ENCODE measurements at regions not wholly inside any gene's neighbourhood (a gene's known extent, or its start where the extent isn't known, plus 50 kb on each side); places are given as distances from the start of the nearest gene placed in this dataset.

DNA sequence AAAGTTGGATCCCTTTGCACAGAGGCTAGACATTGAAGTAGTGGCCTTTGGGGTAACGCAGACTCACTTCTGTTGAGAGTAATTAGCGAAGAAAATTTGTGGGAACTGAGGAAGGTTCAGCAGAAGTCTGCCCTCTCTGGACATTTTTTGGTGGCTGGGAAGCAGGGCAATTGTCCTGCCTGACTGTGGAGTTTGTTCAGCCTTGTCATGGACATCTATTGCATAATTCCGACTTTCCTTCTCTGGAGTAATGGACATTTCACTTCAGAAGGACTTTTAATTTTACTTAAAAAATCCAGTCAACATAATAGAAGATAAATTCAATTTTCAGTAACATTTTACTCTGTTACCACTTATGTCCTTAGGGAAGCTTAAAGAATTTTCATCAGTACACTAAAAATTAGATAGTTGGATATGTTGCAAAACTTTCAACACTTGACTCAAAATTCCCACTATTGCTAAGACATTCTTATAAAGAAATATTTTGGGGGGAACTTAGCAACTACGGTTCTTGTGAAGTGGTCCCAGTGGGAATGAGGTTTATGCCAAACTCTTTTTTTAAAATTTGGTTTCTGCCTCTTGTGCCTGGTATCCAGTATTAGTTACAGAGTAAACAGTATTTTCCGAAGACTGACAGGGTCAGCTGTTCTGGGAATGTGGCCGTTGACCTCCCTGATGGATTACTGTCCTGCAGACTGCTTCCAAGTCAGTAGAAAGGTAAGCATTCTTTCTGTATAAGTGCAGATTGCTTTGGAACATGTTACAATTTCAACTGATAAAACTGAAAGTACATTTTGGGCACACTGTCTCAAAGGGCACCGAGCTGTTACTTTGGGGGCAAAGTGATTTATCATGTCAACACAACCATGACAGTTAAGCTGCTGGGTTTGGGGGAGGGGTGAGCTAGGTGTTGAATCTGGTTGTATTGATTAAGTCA is 100.6 kb upstream of the MLIP start:
- DNase-seq, result no peak

DNA sequence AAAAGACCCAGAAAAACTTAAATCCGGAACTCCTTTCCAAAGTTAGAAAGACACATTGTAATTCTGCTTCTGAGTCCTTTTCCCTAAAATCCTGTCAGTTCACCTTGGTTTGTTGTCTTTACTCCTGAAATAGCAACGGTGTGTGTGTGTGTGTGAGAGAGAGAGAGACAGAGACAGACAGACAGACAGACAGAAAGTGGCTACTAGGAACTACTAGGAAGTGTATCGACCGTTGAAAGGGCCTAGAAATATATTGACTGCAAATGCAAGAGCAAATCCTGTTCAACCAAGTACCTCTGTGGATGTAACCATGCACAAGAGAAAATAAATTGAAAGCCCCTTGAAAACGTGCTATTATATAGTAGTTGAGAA is 100.0 kb upstream of the MLIP start:
- no peak for DNase-seq

DNA sequence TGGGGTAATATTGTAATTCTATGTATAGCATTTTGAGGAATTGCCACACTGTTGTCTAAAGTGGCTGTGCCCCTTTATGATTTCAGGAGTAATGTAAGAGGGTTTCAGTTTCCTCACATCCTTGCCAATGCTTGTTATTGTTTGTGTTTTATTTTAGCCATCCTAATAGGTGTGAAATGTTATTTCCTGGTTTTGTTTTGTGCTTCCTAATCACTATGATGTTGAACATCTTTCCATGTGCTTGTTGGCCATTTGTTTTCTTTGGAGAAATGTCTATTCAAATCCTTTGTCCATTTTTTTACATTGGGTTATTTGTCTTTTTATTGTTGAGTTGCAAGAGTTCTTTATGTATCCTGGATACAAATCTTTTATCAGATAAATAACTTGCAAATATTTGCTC is 97.3 kb upstream of the MLIP start:
- DNase-seq, result no peak

DNA sequence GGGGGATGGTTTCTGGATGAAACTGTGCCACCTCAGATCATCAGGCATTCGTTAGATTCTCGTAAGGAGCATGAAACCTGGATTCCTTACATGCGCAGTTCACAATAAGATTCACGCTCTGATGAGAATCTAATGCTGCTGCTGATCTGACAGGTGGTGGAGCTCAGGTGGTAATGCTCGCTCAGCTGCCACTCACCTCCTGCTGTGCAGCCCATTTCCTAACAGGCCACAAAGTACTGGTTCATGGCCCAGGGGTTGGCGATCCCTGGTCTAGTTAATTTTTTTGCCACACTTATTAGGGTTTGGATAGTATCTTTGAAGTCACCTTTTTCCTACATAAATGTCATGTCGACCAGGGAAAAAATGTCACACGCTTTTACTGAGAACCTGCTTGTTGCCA is 96.8 kb upstream of the MLIP start:
- no peak for DNase-seq

DNA sequence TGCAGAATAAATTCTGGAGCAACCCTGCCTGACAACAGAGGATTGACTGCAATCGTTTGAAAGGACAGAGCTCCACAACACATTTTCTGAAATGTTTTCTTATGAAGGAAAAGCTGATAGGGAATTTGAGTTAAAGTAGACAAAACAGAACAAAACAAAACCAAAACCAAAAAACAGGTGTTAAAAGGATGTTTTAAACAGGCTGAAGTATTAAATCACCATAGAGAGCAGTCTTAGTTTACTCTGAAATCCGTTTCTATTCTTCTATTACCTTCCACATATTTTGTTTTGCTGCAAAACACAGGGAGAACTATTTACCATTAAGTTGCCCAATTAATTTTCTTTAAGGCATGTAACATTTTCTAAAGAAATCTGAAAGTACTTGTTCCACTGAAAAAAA is 93.4 kb upstream of the MLIP start:
- no peak for DNase-seq

DNA sequence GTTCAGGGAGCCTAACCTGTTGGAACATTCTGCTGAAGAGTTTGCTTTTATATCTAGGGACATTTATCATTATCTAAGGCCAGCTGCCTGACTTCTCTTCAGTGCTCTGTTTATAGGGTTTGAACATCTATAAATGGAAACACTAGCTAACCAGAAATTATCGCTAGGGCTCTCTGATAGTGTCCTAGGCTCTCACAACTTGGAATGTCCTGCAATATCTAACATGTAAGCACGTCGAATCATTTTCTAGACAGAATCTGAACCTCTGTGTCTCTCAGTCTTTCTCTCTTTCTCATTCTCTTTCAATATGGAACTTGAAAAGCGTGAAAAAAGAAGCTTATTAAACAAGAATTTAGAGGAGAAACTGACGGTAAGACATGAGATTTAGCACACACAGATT is 92.5 kb upstream of the MLIP start:
- DNase-seq, result no peak

DNA sequence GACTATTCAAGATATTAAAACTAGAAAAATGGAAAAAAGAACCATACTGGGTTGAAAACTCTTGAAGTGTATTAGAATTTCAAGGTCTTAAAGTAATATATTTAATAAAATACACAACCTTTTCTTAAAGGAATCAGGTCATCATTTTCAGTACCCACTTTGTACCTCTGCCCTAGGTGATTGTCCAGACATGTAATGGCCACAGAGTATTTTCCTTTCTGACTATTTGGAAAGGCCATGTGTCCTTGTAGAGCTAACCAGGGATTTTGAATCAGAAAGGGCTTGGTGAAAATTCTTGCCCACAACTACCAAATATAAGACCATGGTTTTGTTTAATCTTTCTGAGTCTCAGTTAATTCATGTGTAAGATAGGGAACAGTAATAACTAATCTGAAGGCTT is 91.4 kb upstream of the MLIP start:
- no peak for DNase-seq

DNA sequence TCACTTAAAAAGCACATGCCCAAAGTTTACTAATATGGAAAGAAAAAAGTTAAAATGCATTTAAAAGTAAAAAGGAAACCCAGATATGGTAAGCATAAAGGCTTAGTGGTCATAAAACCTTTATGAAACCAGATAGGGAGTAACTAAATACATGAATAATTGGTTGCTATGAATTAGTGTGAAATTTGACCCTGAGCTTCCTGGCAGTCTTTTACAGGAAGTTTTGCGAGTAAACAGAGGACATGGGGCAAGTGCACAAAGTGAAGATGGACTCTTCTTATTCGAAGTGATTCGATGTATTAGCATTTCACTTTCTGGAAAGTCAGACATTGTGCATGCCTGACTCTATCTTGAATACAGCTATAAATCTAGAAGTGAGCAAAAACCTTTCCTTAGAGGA is 90.9 kb upstream of the MLIP start:
- DNase-seq, result no peak

DNA sequence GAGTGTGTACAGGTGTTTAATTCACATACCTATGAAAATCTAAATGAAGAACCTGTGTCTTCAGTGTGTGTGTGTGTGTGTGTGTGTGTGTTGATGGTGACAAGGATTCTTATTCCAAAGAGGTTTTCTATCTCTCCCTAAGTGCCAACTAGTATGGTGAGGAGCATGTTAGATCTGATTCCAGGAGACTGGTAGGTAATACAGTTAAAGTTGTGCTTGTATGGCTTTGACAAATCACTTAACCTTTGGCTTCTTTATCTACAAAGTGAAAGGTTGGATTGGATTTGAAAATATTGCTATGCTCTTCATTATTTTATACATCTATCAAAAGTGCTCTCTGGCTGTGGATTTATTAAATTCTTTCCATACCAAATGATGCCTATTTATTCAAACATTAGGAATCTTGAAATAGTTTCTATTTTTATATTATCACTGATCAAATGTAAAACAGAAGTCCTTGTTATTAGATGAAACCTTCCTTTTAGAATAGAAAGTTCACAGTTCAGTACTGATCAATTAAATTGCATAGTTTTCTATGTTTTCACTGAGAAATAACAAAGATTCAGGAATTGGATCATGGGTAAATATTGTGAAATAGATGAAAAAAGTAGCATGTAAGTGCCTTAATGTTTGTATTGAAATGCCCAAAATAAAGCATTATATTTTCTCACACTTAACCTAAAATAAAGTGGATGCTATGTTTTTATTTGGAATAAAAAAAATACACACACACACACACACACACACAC is 84.4 kb upstream of the MLIP start:
- no peak for DNase-seq

DNA sequence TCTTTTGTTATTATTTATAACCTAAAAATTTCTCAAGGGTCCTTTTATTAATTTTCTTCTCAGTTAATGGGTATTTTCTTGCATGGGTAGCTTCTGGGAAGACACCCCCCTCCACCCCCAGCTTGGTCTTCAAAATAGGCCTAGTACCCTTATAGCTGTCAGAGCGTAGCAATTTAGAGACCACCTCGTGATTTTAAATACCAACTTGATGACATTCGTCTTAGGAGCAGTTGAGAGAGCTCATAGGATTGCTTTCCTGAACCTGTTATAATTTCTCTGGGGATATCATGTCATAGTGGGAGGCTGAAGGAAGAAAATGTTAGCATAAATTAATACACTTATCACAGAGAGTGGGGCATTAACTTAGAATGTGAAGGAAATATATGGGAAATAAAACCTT is 83.1 kb upstream of the MLIP start:
- DNase-seq, result no peak

DNA sequence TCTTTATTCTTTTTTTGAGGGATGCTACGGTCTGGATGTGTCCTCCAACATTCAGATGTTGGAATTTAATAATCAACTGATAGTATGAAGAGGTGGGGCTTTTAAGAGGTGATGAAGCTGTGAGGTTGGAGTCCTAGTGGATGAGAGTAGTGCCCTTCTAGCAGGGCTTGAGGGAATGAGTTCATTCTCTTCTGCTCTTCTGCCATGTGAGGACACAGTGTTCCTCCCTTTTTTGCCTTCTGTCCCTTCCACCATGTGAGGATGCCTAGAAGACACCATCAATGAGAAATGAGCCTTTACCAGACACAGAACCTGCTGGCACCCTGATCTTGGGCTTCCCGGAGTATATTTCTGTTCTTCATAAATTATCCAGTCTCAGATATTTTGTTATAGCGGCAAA is 82.1 kb upstream of the MLIP start:
- DNase-seq, result no peak

DNA sequence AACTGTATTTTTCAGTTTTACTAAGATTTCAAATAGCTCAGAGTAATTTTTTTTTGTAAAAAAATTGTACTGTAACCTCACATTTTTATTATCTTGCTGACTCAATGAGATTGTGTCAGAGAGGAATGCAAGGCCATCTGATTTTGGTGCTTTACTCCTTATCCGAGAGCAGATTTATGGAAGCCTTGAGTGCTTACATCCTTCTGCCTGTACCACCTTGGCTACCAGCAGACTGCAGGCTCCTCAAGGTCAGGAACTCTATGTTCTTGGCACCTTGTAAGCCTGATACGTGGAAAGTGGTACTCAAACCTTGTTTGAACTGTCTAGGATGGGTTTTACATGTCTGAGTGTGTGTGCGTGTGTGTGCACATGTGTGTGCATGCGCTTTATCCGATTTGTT is 80.1 kb upstream of the MLIP start:
- DNase-seq, result no peak

DNA sequence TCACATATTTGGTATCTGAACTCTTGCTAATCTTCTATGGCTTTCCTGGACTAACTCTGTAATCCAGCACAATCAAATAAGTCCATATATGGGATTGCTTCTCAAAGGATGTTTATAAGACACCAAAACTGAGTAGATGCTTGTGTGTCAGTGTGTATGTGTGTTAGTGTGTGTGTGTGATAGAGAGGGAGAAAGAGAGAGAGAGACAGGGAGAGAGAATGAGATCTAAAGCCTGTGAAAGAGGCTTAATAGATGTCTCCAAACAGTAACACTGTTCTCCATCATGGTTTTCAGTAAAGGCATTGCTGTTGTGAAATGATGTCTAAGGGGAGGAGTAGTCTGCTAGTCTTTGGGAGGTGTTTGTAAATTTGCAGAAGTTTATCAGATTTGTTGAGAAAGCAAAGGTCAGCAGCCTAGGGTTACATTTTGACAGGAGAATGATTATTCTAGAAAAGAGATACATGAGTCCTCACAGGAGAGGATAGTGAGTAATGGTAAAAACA is 73.9 kb upstream of the MLIP start:
- DNase-seq, result no peak

DNA sequence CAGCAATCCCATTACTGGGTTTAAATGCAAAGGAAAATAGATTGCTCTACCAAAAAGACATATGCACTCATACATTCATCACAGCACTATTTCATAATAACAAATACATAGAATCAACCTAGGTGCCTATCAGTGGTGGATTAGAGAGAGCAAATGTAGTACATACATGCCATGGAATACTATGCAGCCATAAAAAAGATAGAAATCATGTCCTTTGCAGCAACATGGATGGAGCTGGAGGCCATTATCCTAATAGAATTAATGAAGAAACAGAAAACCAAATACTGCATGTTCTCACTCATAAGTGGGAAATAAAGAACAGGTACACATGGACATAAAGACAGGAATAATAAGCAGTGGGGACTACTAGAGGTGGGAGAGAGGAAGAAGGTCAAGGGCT is 70.7 kb upstream of the MLIP start:
- no peak for DNase-seq

DNA sequence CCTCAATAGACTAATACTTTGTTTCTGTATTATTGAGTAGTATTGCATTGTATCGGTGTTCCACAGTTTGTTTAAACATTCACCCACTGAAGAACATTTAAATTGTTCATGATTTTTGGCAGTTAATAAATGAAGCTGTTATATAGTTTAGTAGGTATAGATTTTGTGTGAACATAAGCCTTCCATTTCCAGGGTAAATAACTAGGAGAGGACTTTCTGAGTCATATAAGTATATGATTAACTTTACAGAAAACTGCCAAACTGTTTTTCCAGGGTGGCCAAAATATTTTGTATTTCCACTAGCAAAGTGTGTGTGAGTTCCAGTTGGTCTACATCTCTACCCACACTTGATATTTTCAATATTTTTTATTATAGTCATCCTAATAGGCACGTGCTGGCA is 70.0 kb upstream of the MLIP start:
- DNase-seq, result no peak

DNA sequence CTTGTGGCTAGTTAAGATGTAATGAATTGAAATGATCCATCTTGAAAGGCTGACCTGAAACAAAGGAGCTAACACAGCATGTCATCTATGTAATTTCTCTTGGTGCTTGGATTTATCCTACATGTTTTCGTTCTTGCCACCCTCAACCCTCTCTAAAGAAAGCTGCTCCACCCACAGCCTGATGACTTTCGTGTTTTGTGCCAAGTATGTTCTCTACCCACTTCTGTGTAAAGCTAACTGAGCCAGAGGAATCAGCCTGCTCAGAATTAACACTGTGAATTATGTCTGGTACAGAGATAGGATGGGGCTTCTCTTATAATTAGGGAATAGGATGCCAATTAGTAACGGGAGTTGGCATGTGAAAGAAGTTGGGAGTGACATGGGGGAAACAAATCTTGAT is 67.9 kb upstream of the MLIP start:
- no peak for DNase-seq

DNA sequence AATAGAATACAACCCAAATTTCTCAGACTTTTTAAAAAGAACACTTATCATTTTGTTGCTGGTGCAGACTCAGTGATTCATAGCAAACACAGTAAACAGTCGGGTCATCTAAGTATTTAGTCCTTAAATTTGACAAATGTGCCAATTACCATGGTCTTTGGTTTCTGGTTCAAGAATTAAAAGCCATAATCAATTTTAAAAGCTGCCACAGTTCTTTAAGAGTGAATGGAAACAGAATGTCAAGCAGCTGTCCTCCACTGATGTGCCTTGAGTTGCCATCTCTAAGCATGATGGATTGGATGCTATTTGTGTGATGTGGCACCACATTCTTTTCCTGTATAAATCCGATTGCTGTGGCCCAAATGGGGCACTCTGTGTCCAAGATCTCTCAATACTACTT is 67.2 kb upstream of the MLIP start:
- DNase-seq, result no peak

DNA sequence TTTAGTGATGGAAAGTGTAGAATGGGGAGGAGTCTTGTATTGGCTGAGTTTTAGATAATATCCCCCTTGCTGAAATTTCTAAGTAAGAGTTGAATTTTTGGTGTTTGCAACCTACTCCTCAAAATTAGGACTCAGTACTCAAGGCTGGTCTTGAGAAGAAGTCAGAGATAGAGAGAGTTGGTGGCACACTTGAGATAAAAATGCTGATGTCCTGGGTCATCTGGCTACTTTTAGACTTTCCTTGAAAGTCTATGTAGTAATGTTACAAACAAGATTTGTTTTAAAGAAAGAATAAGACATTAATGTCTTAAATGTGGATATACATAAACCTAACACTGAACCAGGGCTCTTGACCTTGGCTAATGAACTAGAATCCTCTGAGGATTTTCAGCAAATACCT is 62.5 kb upstream of the MLIP start:
- no peak for DNase-seq

DNA sequence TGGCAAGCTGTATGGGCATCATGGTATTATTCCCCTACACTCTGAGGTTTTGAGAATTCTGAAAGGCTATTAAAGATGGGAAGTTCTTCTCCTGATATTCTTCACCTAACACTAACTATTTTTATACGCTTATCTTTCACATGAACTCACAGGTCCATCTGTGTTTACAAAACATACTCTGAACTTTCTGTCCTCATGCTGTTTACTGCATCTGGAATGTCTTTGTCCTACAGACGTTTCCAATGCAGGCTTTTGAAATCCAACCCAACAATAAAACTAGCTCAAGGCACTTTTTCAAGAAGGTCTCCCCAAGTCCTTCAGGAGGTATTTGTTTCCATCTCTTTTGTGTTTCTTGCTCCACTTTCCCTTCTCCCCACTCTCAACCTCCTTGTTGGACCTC is 60.5 kb upstream of the MLIP start:
- DNase-seq, result no peak

DNA sequence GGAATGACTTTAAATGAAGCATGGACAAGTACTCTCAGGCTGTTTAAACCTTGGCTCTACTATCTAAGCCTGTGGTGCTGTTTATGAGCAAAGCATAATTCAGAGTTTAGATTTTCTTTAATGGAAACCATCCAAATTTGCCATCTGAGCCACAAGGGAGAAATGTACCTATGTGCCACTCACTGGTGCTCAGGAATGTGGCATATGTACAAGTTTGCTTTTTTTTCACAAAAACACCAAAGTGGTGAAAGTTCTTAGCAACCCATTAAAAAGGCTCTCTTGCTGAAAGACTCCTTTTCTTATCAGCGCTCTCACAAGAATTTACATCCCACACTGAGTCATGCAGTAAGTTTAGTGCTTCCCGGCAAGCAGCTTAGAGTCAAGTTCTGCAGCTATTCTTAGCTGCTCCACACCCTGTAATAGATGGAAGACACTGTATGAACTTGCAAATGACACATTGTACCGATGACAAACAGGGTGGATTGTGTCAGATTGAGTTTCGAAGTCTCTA is 57.3 kb upstream of the MLIP start:
- DNase-seq, result no peak

DNA sequence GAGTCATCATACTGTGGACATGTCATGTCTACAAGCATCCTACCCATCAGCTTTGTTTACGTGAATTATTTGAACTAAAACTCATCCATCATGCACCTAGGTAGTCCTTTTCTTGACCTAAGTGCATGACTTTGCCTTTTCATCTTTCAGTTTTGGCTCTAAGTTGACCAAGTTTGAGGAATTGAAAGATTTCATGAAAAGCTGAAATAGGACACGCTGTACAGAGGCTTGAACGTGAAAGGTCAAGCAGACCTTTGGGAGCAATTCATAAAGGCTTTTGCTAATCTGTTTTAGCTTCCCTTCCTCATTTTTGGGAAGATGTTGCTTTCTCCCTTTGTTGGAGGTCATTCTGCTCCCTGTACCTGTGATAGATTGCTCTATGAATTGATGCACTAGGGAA is 55.1 kb upstream of the MLIP start:
- DNase-seq, result no peak

DNA sequence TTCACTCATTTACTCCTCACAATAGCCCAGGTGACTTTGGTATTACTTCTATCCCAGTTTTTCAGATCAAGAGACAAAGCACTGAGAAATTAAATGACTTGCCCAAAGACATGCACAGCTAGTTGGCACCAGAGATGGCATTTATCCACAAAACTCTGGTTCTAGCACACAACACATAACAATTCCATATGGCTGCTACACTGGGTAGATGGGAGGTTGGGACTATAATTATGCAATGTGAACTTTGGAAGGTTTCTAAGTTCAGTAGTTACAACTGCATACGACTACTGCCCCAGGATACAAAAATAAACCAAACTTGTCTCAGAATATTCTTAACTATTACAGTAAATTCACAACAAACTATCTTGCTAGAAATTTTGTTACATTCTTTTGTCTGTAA is 54.2 kb upstream of the MLIP start:
- no peak for DNase-seq

DNA sequence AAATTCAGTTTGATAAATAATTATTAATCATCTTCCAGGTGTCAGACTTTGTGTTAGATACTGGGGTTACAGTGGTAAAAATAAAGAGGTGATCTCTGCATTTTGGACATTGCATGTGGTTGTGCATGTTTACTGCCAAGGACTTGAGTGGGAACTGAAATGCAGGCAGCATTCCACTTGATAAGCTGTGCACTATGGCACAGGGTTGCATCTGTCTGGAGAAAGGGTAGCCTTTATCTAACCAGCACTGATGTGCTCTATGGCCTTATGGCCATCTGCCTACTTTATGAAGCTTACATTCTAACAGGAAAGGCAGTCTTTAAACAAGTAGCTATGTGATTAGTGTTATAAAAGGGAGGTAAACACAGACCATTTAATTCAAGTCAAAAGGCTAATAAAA is 53.0 kb upstream of the MLIP start:
- no peak for DNase-seq

DNA sequence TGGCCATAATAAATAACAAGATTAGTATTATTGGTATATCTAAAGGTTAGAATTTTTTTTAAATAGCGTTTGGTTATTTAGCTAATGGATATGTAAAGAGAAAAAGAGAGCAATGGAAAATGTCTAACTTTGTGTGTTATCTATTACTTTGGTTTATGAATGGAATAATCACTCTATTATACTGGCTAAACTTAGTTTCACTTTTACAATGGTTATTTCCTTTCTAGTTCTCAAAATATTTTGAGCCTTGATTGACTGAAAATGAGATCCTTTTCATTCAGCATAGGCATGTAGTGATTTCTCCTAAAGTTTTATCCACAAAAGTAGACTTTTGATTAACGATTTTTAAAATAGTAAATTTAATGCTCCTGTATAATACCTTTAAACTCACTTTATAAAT is 51.6 kb upstream of the MLIP start:
- DNase-seq, result no peak
